ENCODE measurements at regions not wholly inside any gene's neighbourhood (a gene's known extent, or its start where the extent isn't known, plus 50 kb on each side); places are given as distances from the start of the nearest gene placed in this dataset.
A peak's percentile ranks its signal among the peaks of the same experiment; 100 is the strongest.
"Not testable (repeated sequence)": the region's sequence is repeated elsewhere in the genome, so short reads cannot be mapped to it uniquely, and the experiment has no call there.

DNA sequence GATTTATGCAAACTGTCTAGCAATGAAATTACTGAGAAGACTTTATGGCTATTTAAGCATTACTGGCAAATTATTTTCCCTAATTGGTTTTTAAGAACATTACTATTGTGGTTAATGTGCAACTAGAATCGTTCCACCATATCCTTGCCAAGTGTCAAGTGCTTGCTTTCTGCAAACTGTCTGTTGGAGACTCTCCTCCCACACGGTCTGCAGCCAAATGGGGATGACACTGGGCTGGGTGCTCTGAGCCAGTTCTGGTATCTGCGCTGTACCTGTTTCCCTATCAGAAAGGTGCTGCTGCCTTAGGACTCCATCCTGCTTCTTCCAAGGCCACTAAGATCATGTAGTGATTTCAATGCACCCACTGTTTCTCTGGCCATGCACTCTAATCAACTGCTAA, 110.4 kb downstream of the RAMP3 start:
- DNase-seq: no peak

GRCh38 chr7:45269192-45269591, 111.6 kb downstream of the RAMP3 start:
- no peak for DNase-seq

- no peak for DNase-seq
These were observed 121.3 kb downstream of the RAMP3 start for GRCh38 chr7:45278763-45279398.

DNA sequence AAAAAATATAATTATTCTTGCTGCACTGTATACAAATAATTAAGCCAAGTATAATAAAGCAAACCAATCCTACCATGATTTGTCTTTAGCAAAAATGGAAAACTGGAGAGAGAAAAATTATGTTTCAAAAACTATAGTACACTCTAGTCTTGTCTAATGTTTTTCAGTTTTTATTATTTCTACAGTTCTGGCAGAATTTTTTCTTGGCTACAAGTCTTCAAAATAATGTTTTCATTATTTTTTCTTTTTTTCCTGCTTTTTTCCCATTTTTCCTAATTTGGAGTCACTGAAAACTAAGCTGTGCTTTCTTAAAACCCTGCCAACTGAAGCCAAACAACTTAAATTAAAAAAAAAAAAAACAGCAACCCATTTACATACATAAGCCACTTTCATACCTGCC, 132.0 kb downstream of the RAMP3 start:
- not testable (repeated sequence) for DNase-seq

DNA sequence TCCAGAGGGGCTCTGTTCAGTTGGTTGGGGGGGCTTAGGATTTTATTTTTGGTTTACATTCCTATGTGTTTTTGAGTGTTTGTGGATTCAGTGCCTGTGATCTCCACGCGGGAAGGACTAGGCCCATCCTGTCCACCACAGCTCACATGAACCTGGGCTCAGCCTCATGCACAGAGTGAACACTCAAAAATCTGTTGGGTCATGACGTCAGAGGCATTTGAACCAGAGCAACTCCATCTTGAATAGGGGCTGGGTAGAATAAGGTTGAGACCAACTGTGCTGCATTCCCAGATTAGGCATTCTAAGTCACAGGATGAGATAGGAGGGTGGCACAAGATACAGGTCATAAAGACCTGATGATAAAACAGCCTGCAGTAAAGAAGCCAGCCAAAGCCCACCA, 133.3 kb downstream of the RAMP3 start:
- no peak for DNase-seq

GRCh38 chr7:45292481-45292880, 134.9 kb downstream of the RAMP3 start:
- no peak for DNase-seq

DNA sequence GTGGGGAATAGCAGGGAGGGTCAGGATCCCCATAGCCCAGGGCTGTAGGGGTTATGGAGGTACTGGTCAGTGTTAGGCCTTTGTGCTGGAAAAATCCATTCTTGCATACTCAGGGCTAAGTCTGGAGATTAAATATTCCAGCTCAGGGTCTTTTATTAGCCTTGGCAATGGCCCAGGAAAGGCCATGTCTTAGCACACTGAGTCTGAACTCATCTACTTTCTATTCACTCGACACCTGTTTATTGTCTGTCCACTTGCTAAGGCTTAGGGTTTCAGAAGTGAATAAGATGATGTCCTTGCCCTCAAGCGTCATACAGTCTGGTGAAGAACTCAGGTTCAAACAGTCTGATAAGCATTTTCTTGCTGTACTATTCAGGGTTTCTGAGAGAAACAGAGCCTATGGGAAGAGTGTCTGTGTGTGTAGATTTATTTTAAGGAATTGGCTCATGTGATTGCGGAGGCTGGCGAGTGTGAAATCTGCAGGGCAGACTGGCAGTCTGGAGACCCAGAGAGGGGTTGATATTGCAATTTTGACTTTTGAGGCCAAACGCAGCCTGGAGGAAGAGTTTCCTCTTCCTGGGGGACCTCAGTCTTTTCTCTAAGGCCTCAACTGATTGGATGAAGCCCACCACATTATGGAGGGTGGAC, 135.8 kb downstream of the RAMP3 start:
- no peak for DNase-seq

DNA sequence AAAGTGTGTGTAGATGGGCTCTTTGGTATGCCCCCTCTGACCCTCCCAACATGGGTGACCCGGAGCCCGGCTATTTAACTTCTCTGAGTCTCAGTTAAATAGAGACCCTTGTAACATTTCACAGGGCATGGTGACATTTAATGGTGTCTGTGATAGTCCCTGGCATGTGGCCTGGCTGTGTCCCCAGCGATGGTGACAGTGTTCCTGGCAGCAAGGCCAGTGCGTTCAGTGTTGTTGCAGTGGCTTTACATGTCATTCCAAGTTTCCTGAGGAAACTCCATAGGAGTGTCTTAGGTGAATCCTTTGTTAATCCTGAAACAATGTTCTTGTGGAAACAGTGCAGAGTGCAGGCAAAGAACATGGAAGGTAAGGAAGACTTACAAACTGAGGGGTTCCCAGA, 137.0 kb downstream of the RAMP3 start:
- no peak for DNase-seq

DNA sequence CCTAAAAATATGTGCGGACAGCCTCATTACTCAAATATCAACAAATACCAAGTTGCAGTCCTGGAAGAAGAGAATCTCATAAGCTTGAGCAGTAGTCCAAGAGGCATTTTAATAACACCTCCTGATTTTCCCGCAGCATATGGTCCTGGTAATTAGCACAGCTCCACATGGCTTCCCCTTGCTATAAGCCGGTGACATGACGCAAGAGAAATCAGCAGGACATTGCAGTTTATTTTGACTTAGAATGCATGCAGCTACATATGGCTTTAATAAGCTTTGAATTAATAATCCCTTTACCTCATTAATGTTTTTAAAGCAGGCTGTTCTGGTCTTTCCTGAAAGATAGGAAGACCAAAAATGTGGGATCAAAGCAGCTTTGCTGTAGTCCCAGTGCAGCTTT, 137.6 kb downstream of the RAMP3 start:
- DNase-seq: peak; percentile 41

GRCh38 chr7:45296748-45297147, 139.2 kb downstream of the RAMP3 start:
- no peak for DNase-seq

- no peak for DNase-seq
These were observed 149.2 kb downstream of the RAMP3 start for GRCh38 chr7:45306752-45307305.

GRCh38 chr7:45311597-45311996, 154.0 kb downstream of the RAMP3 start:
- DNase-seq: no peak

DNA sequence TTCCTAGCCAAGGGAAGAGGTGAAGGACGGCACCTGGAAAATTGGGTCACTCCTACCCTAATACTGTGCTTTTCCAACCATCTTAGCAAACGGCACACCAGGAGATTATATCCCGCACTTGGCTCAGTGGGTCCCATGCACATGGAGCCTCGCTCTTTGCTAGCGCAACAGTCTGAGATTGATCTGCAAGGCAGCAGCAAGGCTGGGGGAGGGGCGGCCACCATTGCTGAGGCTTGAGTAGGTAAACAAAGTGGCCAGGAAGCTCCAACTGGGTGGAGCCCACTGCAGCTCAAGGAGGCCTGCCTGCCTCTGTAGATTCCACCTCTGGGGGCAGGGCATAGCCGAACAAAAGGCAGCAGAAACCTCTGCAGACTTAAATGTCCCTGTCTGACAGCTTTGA, 157.9 kb downstream of the RAMP3 start:
- DNase-seq: not testable (repeated sequence)

DNA sequence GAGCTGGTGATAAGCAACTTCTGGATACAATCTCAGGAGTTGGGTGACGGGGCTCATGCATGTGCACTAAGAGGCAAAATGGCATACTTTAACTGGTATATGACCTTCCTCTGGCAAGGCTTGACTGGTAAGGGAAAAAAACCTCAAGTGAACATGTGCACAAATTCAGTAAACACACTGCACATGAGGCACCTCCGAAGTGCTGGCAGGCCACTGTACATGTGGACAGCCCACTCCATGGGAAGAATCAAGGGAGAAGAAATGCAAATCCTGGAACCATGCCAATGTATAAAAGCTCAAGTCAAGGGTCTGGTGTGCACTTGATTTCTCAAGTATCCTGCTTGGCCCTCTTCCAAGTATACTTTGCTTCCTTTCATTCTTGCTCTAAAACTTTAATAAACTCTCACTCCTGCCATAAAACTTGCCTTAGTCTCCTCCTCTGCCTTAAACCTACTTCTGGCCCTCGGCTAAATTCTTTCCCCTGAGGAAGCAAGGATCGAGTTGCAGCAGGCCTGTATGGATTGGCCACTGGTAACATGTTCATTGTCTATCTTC, 167.2 kb downstream of the RAMP3 start:
- peak; percentile 24 for DNase-seq

DNA sequence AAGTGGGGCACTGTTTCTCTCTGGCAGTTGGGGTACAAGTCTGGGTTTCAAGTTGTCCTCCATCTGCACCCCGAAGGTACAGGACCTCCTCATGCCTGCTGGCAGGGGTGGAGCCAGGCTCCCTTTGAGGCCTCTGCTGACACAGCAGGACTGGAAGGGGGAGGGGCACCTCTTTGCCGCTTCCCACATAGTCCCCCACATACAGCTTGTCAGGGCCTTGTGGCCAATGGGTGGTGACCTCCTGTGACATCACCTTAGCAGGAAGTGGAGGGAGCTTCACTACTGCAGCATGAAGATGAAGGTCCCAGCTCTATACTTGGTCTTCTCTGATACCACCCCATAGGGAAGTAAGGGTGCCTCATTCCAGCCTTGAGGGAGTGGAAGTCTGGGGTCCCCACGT, 167.8 kb downstream of the RAMP3 start:
- no peak for DNase-seq

DNA sequence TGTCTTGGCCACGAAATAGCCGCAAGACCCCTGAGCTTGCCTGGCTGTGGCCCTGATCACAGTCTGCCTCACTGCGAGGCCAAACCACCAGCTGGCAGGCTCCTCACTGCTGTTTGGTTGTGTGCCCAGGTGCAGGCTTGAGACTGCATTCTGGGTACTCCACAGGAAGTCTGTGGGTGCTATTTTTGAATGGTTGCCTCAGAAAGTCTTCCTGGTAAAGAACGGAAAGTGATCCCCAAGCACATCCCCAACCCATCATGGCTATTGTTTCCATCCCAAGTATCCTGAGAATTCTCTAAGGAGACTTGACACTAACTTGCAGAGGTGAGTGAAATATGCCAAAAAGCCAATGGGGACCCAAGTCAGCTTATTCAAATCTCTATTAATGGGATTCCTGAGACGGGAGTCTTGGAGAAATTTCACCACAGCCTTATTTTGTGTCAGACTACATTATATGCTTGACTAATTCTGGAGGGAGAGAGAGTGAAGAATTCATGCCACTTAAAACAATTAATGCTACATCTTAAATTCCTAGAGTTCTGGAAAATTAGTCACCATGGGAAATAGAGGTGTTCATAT, 170.9 kb downstream of the RAMP3 start:
- no peak for DNase-seq

- DNase-seq: no peak
These were observed 174.0 kb downstream of the RAMP3 start for GRCh38 chr7:45331563-45331962.

DNA sequence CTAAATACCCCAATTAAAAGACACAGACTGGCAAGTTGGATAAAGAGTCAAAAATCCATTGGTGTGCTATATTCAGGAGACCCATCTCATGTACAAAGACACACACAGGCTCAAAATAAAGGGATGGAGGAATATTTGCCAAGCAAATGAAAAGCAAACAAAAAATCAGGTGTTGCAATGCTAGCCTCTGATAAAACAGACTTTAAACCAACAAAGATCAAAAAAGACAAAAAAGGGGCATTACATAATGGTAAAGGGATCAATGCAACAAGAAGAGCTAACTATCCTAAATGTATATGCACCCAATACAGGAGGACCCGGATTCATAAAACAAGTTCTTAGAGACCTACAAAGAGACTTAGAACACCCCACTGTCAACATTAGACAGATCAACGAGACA, 177.4 kb downstream of the RAMP3 start:
- not testable (repeated sequence) for DNase-seq

DNA sequence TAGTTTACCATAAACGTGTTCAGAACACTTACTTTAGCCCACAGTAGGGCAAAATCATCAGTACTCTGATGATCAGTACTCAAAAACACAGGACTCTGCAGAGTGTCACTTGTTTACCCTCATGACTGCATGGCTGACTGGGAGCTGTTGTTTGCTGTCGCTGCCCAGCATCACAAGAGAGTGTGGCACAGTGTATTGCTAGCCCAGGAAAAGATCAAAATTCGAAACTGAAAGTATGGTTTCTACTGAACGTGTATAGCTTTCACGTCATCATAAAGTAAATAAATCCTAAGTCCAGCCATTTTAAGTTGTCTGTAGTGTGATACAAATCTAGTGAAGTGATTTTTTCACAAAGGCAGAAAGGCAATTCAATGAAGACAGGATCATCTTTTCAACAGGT, 184.6 kb downstream of the RAMP3 start:
- no peak for DNase-seq

- no peak for DNase-seq
These were observed 186.2 kb downstream of the RAMP3 start for GRCh38 chr7:45343746-45344145.

- DNase-seq: no peak
These were observed 190.2 kb downstream of the RAMP3 start for GRCh38 chr7:45347804-45348203.

GRCh38 chr7:45349090-45349489, 191.5 kb downstream of the RAMP3 start:
- DNase-seq: no peak

DNA sequence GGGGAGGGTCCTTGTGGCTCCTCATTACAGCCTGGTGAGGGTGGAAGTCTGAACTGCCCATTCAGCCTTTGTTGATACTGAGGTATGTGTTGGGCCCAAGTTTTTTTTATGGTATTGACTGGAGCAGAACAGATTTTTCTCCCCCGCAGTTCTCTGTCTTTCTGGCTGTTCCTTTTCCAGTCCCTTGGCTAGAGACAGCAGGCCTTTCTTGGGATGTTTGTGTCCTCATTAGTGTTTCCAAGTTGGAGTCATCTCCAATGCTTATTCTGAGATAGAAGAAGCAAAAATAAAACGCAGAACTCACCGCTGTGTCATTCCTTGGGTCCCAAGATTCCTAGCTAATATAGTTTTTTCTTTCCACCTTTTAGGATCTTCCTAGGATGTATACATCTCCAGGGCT, 193.3 kb downstream of the RAMP3 start:
- DNase-seq: no peak

GRCh38 chr7:45358287-45358686, 200.7 kb downstream of the RAMP3 start:
- no peak for DNase-seq

Measured in NCI-H2171 treated with DMSO at 0.1 percent for 48 hours (cell line).